Nephron (organoid): ENCODE measurements at regions not wholly inside any gene's neighbourhood (a gene's known extent, or its start where the extent isn't known, plus 50 kb on each side); places are given as distances from the start of the nearest gene placed in this dataset.

Experiments used
- H3K27ac Mint-ChIP-seq, 3 experiments: 2 replicates each; pipeline ENCODE4 v1.8.0; 2020; ENCODE audit warnings: mixed read lengths in 3 of 3, mild to moderate bottlenecking in 2 of 3, moderate library complexity in 1 of 3
- H3K27me3 Mint-ChIP-seq: 2 replicates; pipeline ENCODE4 v1.8.0; 2021; ENCODE audit warnings: low read depth, mild to moderate bottlenecking, moderate library complexity, mixed read lengths
- H3K36me3 Mint-ChIP-seq: 2 replicates; pipeline ENCODE4 v1.8.0; 2020; ENCODE audit warnings: low read depth, mixed read lengths
- H3K4me1 Mint-ChIP-seq: 2 replicates; pipeline ENCODE4 v1.8.0; 2020; ENCODE audit warnings: mixed read lengths
- H3K4me3 Mint-ChIP-seq, 3 experiments: 2 replicates each; pipeline ENCODE4 v1.8.0; 2020; ENCODE audit warnings: mild to moderate bottlenecking in 3 of 3, mixed read lengths in 3 of 3, moderate library complexity in 2 of 3
- H3K9me3 Mint-ChIP-seq: 2 replicates; pipeline ENCODE4 v1.8.0; 2020; ENCODE audit warnings: mixed read lengths
- TF ChIP-seq, protein P1 (sequence below), 3 experiments: fragments of 200-600 bp; sonication (generic); IDR thresholded peaks; one replicate each; pipeline ENCODE4 v1.5.0; 2021; ENCODE audit warnings: antibody characterized with exemption in 3 of 3; ENCODE audit not compliant: unreplicated experiment in 3 of 3

GRCh38 chr14:86796221-86797074 lies 1196.5 kb downstream of the GALC start:
- TF ChIP-seq, protein P1, sequence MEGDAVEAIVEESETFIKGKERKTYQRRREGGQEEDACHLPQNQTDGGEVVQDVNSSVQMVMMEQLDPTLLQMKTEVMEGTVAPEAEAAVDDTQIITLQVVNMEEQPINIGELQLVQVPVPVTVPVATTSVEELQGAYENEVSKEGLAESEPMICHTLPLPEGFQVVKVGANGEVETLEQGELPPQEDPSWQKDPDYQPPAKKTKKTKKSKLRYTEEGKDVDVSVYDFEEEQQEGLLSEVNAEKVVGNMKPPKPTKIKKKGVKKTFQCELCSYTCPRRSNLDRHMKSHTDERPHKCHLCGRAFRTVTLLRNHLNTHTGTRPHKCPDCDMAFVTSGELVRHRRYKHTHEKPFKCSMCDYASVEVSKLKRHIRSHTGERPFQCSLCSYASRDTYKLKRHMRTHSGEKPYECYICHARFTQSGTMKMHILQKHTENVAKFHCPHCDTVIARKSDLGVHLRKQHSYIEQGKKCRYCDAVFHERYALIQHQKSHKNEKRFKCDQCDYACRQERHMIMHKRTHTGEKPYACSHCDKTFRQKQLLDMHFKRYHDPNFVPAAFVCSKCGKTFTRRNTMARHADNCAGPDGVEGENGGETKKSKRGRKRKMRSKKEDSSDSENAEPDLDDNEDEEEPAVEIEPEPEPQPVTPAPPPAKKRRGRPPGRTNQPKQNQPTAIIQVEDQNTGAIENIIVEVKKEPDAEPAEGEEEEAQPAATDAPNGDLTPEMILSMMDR (IDR thresholded peaks at IDR 0.05; ENCODE audit: unreplicated experiment in 3 of 3) = no peak

GRCh38 chr14:86794689-86795088 lies 1198.3 kb downstream of the GALC start:
- Mint-ChIP-seq H3K27me3 (no peaks in the 10 kb centered on the region), H3K36me3 (no peaks in the 10 kb centered on the region), H3K4me3 (no peak overlapping the region), H3K27ac (no peak overlapping the region), H3K4me1 (peaks cover 5% of the 10 kb centered on the region), H3K9me3 (peaks cover 14% of the 10 kb centered on the region)
- TF ChIP-seq, protein P1 (IDR thresholded peaks at IDR 0.05; ENCODE audit: unreplicated experiment in 3 of 3) = no peak

More at GRCh38 chr14:86796221-86797074, 1196.5 kb downstream of the GALC start:
- peaks cover 9% of the 10 kb centered on the region for H3K9me3 Mint-ChIP-seq
- no peaks in the 10 kb centered on the region for H3K36me3 Mint-ChIP-seq
- no peaks in the 10 kb centered on the region for H3K27me3 Mint-ChIP-seq
- peak overlapping the region; percentile 28 to 56 (median 52) for H3K27ac Mint-ChIP-seq
- peaks cover 9% of the 10 kb centered on the region for H3K4me1 Mint-ChIP-seq
- no peak overlapping the region for H3K4me3 Mint-ChIP-seq

GRCh38 chr14:86790408-86791364 lies 1202.3 kb downstream of the GALC start:
- no peaks in the 10 kb centered on the region for H3K36me3 Mint-ChIP-seq
- H3K4me3 Mint-ChIP-seq = no peak overlapping the region
- peaks cover 14% of the 10 kb centered on the region for H3K9me3 Mint-ChIP-seq
- no peaks in the 10 kb centered on the region for H3K27me3 Mint-ChIP-seq
- peak overlapping the region in 2 of 3 experiments; percentile 62 to 93 for H3K27ac Mint-ChIP-seq
- TF ChIP-seq, protein P1 (IDR thresholded peaks at IDR 0.05; ENCODE audit: unreplicated experiment in 3 of 3) = no peak
- H3K4me1 Mint-ChIP-seq = peaks cover 27% of the 10 kb centered on the region

DNA sequence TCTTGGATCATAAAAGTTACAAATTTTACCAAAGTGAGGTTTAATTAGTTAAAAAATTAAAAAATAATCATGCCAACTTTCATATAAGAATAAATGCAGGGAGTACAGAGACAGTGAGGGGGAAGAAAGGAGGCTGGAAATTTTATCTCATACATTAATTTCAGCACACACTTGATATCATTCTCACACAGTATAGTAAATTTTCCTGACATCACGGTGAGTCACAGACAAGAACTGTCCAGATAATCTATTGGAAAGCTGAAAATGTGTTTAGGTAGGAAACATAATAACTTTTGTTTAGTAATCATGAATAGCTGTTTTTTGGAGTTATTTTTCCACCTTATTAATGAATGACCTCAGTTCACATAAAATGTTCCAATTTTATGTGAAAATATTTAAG lies 1204.8 kb downstream of the GALC start:
- Mint-ChIP-seq H3K27me3 (no peaks in the 10 kb centered on the region), H3K4me3 (no peak overlapping the region), H3K4me1 (peaks cover 31% of the 10 kb centered on the region), H3K9me3 (peaks cover 16% of the 10 kb centered on the region), H3K36me3 (no peaks in the 10 kb centered on the region), H3K27ac (peak overlapping the region; percentile 45 to 94 (median 93))
- TF ChIP-seq, protein P1 (IDR thresholded peaks at IDR 0.05; ENCODE audit: unreplicated experiment in 3 of 3) = no peak

DNA sequence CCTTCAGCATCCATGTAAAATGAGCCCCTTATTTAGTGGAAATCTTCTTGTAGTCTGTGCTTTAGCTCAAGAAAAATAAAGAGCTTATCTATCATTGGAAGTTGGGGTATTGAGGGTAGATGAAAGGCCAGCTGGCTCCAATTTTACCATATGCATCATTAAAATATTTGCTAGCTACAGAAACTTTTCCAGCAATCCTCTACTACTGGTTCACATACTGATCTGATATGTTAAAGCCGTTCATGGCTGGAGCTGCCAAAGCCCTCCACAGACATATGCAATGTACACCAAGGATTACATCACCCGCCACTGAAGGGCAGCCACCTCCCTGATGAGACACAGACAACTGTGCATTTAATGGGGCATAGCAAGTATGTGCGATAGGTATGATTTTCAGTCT lies 1205.3 kb downstream of the GALC start:
- Mint-ChIP-seq H3K9me3 (peaks cover 13% of the 10 kb centered on the region), H3K4me1 (peaks cover 31% of the 10 kb centered on the region), H3K4me3 (no peak overlapping the region), H3K27ac (peak overlapping the region; percentile 45 to 94 (median 93)), H3K36me3 (no peaks in the 10 kb centered on the region), H3K27me3 (no peaks in the 10 kb centered on the region)
- TF ChIP-seq, protein P1 (IDR thresholded peaks at IDR 0.05; ENCODE audit: unreplicated experiment in 3 of 3) = no peak
